Activated CD4-positive, alpha-beta memory T cell treated with anti-CD3 and anti-CD28 coated beads for 36 hours (primary cell): ENCODE measurements at regions not wholly inside any gene's neighbourhood (a gene's known extent, or its start where the extent isn't known, plus 50 kb on each side); places are given as distances from the start of the nearest gene placed in this dataset.
"Not testable (repeated sequence)": the region's sequence is repeated elsewhere in the genome, so short reads cannot be mapped to it uniquely, and the experiment has no call there.

Source experiments
- CTCF ChIA-PET: fragments of 350-600 bp; sonication (Branson Sonifier 250); formaldehyde crosslinking; loops from one replicate; lab custom pipeline; 2021; ENCODE audit warnings: antibody characterized with exemption, inconsistent platforms; lab: Charles Lee
- POLR2A ChIA-PET: fragments of 350-600 bp; sonication (Branson Sonifier 250); formaldehyde crosslinking; loops from one replicate; lab custom pipeline; 2021; ENCODE audit warnings: antibody characterized with exemption; lab: Charles Lee
- DNase-seq: peaks from one replicate; pipeline ENCODE4 v3.0.0-alpha.2; 2020
- H3K27ac Mint-ChIP-seq: one replicate; pipeline ENCODE4 v1.8.0; 2021; ENCODE audit warnings: mixed read lengths
- H3K27me3 Mint-ChIP-seq: one replicate; pipeline ENCODE4 v1.8.0; 2021; ENCODE audit warnings: mixed read lengths
- H3K36me3 Mint-ChIP-seq: one replicate; pipeline ENCODE4 v1.8.0; 2021; ENCODE audit warnings: mixed read lengths
- H3K4me1 Mint-ChIP-seq: one replicate; pipeline ENCODE4 v1.8.0; 2021; ENCODE audit warnings: low read depth, mixed read lengths
- H3K4me3 Mint-ChIP-seq: one replicate; pipeline ENCODE4 v1.8.0; 2021; ENCODE audit warnings: mild to moderate bottlenecking, mixed read lengths
- H3K9me3 Mint-ChIP-seq: one replicate; pipeline ENCODE4 v1.8.0; 2021; ENCODE audit warnings: mixed read lengths
- intact Hi-C: fragments of 100-400 bp; cut with micrococcal nuclease; formaldehyde crosslinking; loops from one replicate; pipeline ENCODE4 v1.15.1; 2023

DNA sequence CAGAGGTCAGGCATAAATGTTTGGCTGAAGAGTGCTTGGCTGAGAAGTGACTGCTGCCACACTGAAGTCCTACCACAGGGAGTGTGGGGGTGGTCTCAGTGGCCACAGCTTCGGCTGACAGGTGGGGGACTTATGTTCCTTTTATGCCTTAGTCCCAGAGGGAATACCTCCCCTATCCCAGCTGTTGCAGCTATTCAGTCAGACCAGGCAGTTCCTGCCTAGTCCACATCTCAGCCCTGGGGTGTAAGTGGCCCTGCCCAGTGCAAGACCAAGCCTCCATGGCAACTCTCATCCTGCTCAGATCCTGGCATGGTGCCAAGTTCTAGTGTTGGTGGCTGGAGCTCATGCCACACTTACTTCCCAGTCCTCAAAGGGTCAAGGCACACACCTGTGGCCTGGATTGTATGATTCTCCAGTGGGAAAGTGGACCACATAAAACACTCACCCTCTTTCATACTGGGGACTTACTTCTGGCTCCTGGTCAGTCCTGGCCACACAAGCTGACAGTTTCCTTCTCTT lies 161.3 kb upstream of the CAND1 start:
- POLR2A ChIA-PET = no interaction called here
- CTCF ChIA-PET = no interaction called here
- Mint-ChIP-seq H3K27me3 (peaks cover 6% of the 10 kb centered on the region), H3K36me3 (peaks cover 10% of the 10 kb centered on the region), H3K4me3 (no peak overlapping the region), H3K4me1 (no peaks in the 10 kb centered on the region), H3K27ac (no peak overlapping the region), H3K9me3 (peaks cover 25% of the 10 kb centered on the region)
- no peak for DNase-seq
- intact Hi-C loops = no loop called here

DNA sequence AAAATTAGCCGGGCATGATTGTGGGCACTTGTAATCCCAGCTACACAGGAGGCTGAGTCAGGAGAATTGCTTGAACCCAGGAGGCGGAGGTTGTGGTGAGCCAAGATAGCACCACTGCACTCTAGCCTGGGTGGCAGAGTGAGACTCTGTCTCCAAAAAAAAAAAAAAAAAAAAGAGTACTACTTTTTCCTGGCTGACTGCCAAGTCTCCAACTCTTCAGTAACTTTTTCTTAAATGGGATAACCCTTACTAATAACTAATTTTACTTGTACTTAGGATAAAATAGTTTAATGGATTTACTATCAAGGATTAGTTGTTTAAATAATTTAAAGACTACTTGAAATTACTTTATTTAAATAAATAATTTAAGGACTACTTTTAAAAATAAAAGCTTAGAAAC lies 158.8 kb upstream of the CAND1 start:
- intact Hi-C loops, H3K36me3 Mint-ChIP-seq, H3K4me1 Mint-ChIP-seq, H3K4me3 Mint-ChIP-seq, POLR2A ChIA-PET, H3K27me3 Mint-ChIP-seq, H3K27ac Mint-ChIP-seq, CTCF ChIA-PET, DNase-seq: not testable (repeated sequence)
- H3K9me3 Mint-ChIP-seq = peaks cover 24% of the 10 kb centered on the region

DNA sequence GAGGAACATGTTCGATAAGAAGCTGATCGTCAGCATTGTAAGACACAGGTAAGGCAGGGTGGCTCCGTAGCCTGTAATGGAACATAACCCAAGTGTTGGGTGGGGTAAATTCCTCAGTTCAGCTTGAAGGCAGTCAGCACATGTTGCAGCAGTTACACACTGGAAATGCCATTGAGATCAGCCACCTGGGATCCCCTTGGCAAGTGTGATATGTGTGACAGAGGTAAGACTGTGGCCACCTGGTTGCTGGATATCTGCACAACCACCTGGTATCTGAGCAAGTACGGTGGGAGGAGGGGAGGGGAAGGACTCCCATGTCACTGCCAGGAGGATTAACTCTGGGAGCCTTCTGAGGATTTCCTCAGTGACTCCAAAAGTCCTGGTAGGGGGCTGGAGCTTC lies 158.0 kb upstream of the CAND1 start:
- intact Hi-C loops = no loop called here
- H3K27ac Mint-ChIP-seq = no peak overlapping the region
- peaks cover 10% of the 10 kb centered on the region for H3K27me3 Mint-ChIP-seq
- POLR2A ChIA-PET = no interaction called here
- no peak for DNase-seq
- CTCF ChIA-PET = interaction anchor here (0.6 kb wide), 1 partner anchor 627 kb away, joined by 3 read pairs; no protein-coding TSS in a partner anchor
- peaks cover 6% of the 10 kb centered on the region for H3K36me3 Mint-ChIP-seq
- no peak overlapping the region for H3K4me3 Mint-ChIP-seq
- peaks cover 15% of the 10 kb centered on the region for H3K9me3 Mint-ChIP-seq
- H3K4me1 Mint-ChIP-seq = no peaks in the 10 kb centered on the region

DNA sequence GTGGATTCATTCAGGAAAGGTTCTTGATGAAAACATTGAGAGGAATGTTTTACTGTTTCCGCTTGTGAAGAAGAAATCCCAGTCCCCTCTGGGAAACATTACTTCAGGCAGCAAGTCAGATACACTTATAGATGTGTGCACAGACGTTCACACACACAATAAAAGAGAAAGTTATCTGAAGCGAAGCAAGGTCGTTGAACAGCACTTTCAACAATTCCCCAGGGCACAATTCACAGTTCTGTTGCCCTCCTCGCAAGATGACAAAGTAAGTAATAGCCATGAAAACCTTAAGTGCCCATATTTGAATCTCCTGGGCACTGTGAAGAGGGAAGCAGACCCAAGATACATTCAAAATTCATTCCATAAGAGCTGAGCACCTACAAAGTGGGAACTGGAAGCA lies 156.6 kb upstream of the CAND1 start:
- intact Hi-C loops = no loop called here

DNA sequence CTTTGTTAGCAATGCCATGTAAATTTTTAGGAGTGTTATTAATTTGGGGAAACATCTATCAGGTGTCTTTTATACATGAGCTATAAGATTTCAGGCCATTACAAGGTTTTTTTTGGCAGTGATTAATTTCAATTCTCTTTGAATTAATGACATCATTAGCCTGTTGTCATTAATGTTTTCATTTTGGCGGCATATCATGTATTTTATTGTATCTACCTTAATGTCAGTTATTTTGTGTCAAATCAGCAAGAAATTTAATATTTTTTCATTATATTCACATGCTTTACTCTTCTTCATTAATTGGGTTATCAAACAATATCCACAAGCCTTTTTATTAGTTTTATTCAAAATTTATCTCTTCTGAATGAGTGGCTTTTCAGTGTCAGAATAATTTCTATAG lies 153.0 kb upstream of the CAND1 start:
- no peak overlapping the region for H3K4me3 Mint-ChIP-seq
- intact Hi-C loops = no loop called here
- no peaks in the 10 kb centered on the region for H3K9me3 Mint-ChIP-seq
- ChIA-PET CTCF (no interaction called here), POLR2A (no interaction called here)
- no peaks in the 10 kb centered on the region for H3K4me1 Mint-ChIP-seq
- DNase-seq = no peak
- H3K36me3 Mint-ChIP-seq = no peaks in the 10 kb centered on the region
- no peak overlapping the region for H3K27ac Mint-ChIP-seq
- H3K27me3 Mint-ChIP-seq = peaks cover 13% of the 10 kb centered on the region

More for the DNA sequence above, 156.6 kb upstream of the CAND1 start:
- no peak for DNase-seq
- POLR2A ChIA-PET = no interaction called here
- H3K36me3 Mint-ChIP-seq = no peaks in the 10 kb centered on the region
- H3K9me3 Mint-ChIP-seq = peaks cover 2% of the 10 kb centered on the region
- CTCF ChIA-PET = no interaction called here
- H3K4me3 Mint-ChIP-seq = no peak overlapping the region
- H3K27me3 Mint-ChIP-seq = peaks cover 7% of the 10 kb centered on the region
- H3K4me1 Mint-ChIP-seq = no peaks in the 10 kb centered on the region
- H3K27ac Mint-ChIP-seq = no peak overlapping the region

DNA sequence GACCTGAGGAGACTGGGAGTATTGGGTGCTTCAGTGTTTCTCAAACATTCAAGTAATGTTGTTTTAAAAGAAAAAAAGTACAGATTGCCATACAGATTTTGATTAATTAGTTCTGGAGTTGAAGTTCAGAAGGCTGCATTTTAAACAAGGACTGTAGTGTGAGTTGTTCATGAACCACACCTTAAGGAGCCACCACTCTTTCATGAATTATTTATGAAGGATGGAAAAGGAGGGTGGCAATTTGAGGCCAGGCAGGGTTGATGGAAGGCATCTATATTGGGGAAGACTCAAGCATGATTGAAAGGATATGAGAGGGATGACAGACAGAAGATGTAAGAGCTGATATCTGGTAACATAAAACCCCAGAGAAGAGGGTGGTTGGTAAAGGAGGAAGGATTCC lies 146.6 kb upstream of the CAND1 start:
- no peaks in the 10 kb centered on the region for H3K36me3 Mint-ChIP-seq
- H3K9me3 Mint-ChIP-seq = no peaks in the 10 kb centered on the region
- H3K27ac Mint-ChIP-seq = no peak overlapping the region
- POLR2A ChIA-PET = no interaction called here
- no peak for DNase-seq
- no peak overlapping the region for H3K4me3 Mint-ChIP-seq
- H3K27me3 Mint-ChIP-seq = peaks cover 13% of the 10 kb centered on the region
- CTCF ChIA-PET = no interaction called here
- no peaks in the 10 kb centered on the region for H3K4me1 Mint-ChIP-seq
- intact Hi-C loops = no loop called here

DNA sequence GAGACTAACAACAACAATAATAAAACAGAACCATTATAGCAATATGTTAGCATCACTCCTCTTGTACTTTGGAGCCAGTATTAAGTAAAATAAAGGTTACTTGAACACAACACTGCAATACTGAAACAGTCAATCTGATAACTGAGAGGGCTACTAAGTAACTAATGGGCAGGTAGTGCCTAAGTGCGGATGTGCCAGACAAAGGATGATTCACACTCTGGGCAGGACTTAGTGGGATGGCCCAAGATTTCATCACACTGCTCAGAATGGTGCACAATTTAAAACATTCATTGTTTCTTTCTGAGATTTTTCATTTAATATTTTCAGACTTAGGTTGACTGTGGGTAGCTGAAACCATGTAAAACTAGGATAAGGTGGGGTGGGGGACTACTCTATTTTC lies 131.9 kb upstream of the CAND1 start:
- H3K36me3 Mint-ChIP-seq = no peaks in the 10 kb centered on the region
- ChIA-PET POLR2A (no interaction called here), CTCF (no interaction called here)

DNA sequence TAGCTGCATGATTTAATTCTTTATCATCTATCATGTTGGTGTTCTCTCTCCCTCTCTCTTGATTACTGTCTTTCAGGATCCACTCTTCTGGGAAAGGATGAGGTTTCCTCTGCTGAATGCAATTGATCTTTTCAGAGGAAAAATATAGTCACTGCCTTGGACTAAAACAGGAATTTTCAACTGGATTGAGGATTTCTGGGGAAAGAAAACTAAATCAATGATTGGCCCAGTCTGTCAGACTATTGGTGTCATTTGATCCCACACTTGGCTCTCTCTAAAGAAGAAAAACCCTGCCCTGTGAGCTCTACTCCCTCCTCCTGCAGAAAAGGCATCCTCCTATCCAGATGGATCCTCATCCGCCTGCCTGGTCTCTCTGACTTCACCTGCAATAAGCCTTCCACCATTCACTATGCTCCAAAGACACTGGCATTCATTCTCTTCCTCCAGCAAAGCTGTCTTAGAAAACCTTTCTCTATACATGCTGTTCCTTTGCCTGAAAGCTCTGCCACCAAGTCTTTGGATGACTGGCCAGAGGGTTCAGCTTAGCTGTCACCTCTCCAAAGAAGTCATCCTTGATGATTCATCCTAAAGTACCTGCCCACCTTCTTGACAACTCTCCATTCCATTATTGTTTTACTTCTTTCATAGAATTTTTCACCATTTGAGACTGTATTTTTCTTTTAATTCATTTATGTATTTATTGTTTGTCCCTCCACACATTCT lies 127.7 kb upstream of the CAND1 start:
- peaks cover 8% of the 10 kb centered on the region for H3K4me1 Mint-ChIP-seq
- CTCF ChIA-PET = interaction anchor here (3.8 kb wide), 1 partner anchor 20 kb away, joined by 22 read pairs; no protein-coding TSS in a partner anchor
- no peaks in the 10 kb centered on the region for H3K9me3 Mint-ChIP-seq
- H3K4me3 Mint-ChIP-seq = no peak overlapping the region
- peak; percentile 43 for DNase-seq
- peaks cover 21% of the 10 kb centered on the region for H3K27me3 Mint-ChIP-seq
- intact Hi-C loops = loop anchor here (5.0 kb wide), 1 partner anchor 64 kb away; no protein-coding TSS in a partner anchor
- H3K27ac Mint-ChIP-seq = no peak overlapping the region
- no peaks in the 10 kb centered on the region for H3K36me3 Mint-ChIP-seq
- POLR2A ChIA-PET = interaction anchor here (1.1 kb wide), 1 partner anchor 128 kb away, joined by 6 read pairs; the partner anchor contains the start of gene CAND1

More for the DNA sequence above, 131.9 kb upstream of the CAND1 start:
- no peak overlapping the region for H3K4me3 Mint-ChIP-seq
- peaks cover 21% of the 10 kb centered on the region for H3K27me3 Mint-ChIP-seq
- DNase-seq = no peak
- H3K27ac Mint-ChIP-seq = no peak overlapping the region
- H3K9me3 Mint-ChIP-seq = no peaks in the 10 kb centered on the region
- intact Hi-C loops = no loop called here
- peaks cover 8% of the 10 kb centered on the region for H3K4me1 Mint-ChIP-seq

DNA sequence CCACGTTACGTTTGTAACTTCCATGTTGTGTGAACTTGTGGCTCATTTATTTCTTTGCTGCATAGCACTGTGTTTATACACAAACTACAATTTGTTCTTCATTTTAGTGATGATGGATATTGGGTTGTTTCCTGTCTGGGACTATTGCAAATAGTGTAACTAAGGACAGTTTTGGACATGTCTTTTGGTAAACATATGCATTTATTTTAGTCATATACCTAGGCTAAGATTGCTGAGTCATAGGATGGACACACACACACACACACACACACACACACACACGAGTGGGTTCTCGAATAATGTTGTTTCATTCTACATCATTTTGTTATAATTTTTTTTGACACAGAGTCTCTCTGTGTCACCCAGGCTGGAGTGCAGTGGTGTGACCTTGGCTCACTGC lies 123.5 kb upstream of the CAND1 start:
- peaks cover 15% of the 10 kb centered on the region for H3K4me1 Mint-ChIP-seq
- H3K27ac Mint-ChIP-seq = no peak overlapping the region
- peaks cover 4% of the 10 kb centered on the region for H3K27me3 Mint-ChIP-seq

DNA sequence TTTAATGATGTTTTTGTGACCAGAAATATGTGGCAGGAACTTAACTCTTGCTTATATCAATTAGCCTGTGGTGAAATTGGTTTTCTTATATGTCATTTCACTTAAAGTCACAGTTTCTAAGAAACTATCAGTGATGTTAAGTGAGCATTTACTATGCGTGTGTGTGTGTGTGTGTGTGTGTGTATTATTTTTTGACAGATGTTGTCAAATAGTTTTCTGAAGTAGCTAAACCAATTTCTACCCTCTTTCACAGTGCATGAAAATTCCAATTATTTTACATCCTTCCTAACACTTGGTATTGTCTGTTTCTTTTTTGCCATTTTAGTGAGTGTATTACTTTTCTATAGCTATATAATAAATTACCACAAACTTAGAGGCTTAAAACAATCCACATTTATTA lies 122.1 kb upstream of the CAND1 start:
- no peak for DNase-seq
- no peak overlapping the region for H3K27ac Mint-ChIP-seq
- intact Hi-C loops = no loop called here
- CTCF ChIA-PET = interaction anchor here (0.7 to 0.9 kb wide), 2 partner anchors 8 to 12 kb away, joined by 3 to 4 read pairs; no protein-coding TSS in a partner anchor
- no peaks in the 10 kb centered on the region for H3K36me3 Mint-ChIP-seq
- peaks cover 6% of the 10 kb centered on the region for H3K4me1 Mint-ChIP-seq
- H3K27me3 Mint-ChIP-seq = peaks cover 4% of the 10 kb centered on the region
- no peak overlapping the region for H3K4me3 Mint-ChIP-seq
- H3K9me3 Mint-ChIP-seq = no peaks in the 10 kb centered on the region
- POLR2A ChIA-PET = no interaction called here

More for the DNA sequence above, 123.5 kb upstream of the CAND1 start:
- intact Hi-C loops = no loop called here
- Mint-ChIP-seq H3K4me3 (no peak overlapping the region), H3K9me3 (no peaks in the 10 kb centered on the region), H3K36me3 (no peaks in the 10 kb centered on the region)
- ChIA-PET CTCF (no interaction called here), POLR2A (no interaction called here)
- DNase-seq = no peak

DNA sequence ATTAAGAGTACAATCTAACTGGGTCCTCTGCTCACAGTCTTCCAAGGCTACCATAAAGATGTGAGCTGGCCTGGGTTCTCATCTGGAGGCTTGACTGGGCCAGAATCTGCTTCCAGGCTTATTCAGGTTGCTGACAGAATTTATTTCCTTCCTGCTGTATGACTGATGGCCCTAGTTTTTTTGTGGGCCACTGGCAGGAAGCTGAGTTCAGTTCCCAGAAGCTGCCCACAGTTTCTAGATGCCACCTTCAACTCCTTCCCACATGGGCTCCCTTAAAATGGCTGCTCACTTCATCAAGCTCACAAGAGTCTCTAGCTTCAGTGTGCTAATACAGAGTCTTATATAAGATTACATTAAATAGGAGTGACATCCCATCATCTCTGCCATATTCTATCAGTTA lies 121.7 kb upstream of the CAND1 start:
- ChIA-PET CTCF (interaction anchor here (0.7 to 0.9 kb wide), 2 partner anchors 8 to 12 kb away, joined by 3 to 4 read pairs; no protein-coding TSS in a partner anchor), POLR2A (no interaction called here)
- intact Hi-C loops = no loop called here
- Mint-ChIP-seq H3K27ac (no peak overlapping the region), H3K9me3 (no peaks in the 10 kb centered on the region), H3K36me3 (no peaks in the 10 kb centered on the region), H3K4me3 (no peak overlapping the region), H3K27me3 (peaks cover 2% of the 10 kb centered on the region), H3K4me1 (peaks cover 6% of the 10 kb centered on the region)
- DNase-seq = peak; percentile 42

DNA sequence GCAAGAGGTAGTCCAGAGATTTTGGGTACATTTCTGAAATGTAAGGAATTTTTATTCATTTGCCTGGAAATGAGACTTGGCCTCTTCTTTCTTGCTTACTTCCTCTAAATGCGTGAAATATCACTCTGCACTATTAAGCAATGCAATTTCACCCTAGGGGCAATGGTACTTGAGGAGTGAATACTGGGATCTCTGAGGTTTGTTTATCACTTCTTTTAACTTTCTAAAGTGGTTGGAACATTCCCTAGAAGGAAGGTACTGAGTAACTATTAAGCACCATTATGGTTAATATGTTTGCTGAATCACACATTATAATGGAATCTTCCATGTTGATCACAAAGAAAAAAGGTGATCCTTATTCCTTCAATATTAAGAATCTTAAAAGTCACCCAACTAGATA lies 120.9 kb upstream of the CAND1 start:
- POLR2A ChIA-PET = no interaction called here
- peaks cover 1% of the 10 kb centered on the region for H3K27me3 Mint-ChIP-seq
- no peak overlapping the region for H3K4me3 Mint-ChIP-seq
- intact Hi-C loops = no loop called here
- no peak overlapping the region for H3K27ac Mint-ChIP-seq
- H3K4me1 Mint-ChIP-seq = peaks cover 6% of the 10 kb centered on the region
- DNase-seq = no peak
- H3K36me3 Mint-ChIP-seq = no peaks in the 10 kb centered on the region
- H3K9me3 Mint-ChIP-seq = no peaks in the 10 kb centered on the region
- CTCF ChIA-PET = interaction anchor here (1.6 to 2.5 kb wide), 2 partner anchors 11 to 13 kb away, joined by 3 to 9 read pairs; no protein-coding TSS in a partner anchor
